ENCODE measurements at regions not wholly inside any gene's neighbourhood (a gene's known extent, or its start where the extent isn't known, plus 50 kb on each side); places are given as distances from the start of the nearest gene placed in this dataset.

DNA sequence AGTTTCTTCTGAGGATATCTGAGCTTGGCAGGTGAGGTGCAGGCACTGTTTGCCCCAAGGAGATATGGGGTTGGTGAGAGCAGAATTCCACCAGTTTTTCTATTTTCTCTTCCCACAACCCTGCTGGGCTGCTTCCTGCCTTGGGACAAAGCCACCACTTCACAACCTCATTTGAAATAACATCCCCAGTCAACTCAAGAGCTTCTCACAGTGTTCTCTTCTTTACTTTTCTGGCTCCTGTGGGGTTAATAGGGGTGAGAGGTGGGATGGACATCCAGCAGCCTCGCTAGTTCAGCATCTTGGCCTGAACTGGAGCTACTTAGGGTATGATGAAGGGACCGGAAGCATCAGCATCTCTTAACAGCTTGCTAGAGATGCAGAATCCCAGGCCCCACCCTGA, 106.3 kb downstream of the SLC4A3 start:
- H2AFZ ChIP-seq (ENCODE audit: low read length), result peak overlapping the region; percentile 63
- H3K9ac ChIP-seq (ENCODE audit: low read depth, low read length, poor library complexity), result no peak overlapping the region
- no peak overlapping the region for H3K4ac ChIP-seq (ENCODE audit: low read length)
- no peak overlapping the region for H3K18ac ChIP-seq (ENCODE audit: low read length)
- no peak overlapping the region for H3K4me3 ChIP-seq (ENCODE audit: low read length in 2 of 2)
- peaks cover 0 to 8% of the 10 kb centered on the region in 2 donors for H3K4me1 ChIP-seq (ENCODE audit: control insufficient read depth in 2 of 2, insufficient read depth in 1 of 2, low read depth in 1 of 2, low read length in 2 of 2)
- no peak overlapping the region for H2AK5ac ChIP-seq (ENCODE audit: low read depth, low read length)
- no peak overlapping the region for H3K27ac ChIP-seq (replicated peaks; ENCODE audit: low read length)
- H2BK120ac ChIP-seq (ENCODE audit: low read depth, low read length), result peak overlapping the region; percentile 23
- no peaks in the 10 kb centered on the region for H3K27me3 ChIP-seq (ENCODE audit: control insufficient read depth in 3 of 3, insufficient read depth in 3 of 3, low read depth in 1 of 3, low read length in 3 of 3)
- no peak overlapping the region for H3K14ac ChIP-seq (ENCODE audit: low read length)
- H2BK12ac ChIP-seq (ENCODE audit: low read length), result no peak overlapping the region
- no peaks in the 10 kb centered on the region for H3K36me3 ChIP-seq (replicated peaks in 1 of 2; ENCODE audit: control insufficient read depth in 2 of 2, insufficient read depth in 2 of 2, low read length in 2 of 2)
- peak overlapping the region; percentile 25 for H2BK15ac ChIP-seq (ENCODE audit: low read length)
- no CpG with 5 or more reads among the region's 2 CpGs for WGBS, 2 donors (ENCODE audit: extremely low coverage in 2 of 2, insufficient read length in 2 of 2, insufficient replicate concordance in 1 of 2)
- no peak overlapping the region for H4K8ac ChIP-seq (ENCODE audit: low read depth, low read length)
- H2BK5ac ChIP-seq (ENCODE audit: low read length), result no peak overlapping the region
- no peak overlapping the region for H3K4me2 ChIP-seq (ENCODE audit: insufficient read depth, low read length, poor library complexity, severe bottlenecking)
- H3K9me3 ChIP-seq (replicated peaks in 1 of 2; ENCODE audit: control insufficient read depth in 2 of 2, insufficient read depth in 1 of 2, low read depth in 1 of 2, low read length in 2 of 2), result no peaks in the 10 kb centered on the region
- H4K91ac ChIP-seq (ENCODE audit: low read depth, low read length, poor library complexity), result no peak overlapping the region
- no peak overlapping the region for H3K23ac ChIP-seq (ENCODE audit: low read depth, low read length, poor library complexity)
- H3K79me1 ChIP-seq (ENCODE audit: low read depth, low read length), result no peaks in the 10 kb centered on the region
- no peak for DNase-seq (ENCODE audit: low spot score)

GRCh38 chr2:219736209-219736608, 108.8 kb downstream of the SLC4A3 start:
- Histone ChIP-seq H3K4me2 (ENCODE audit: insufficient read depth, low read length, poor library complexity, severe bottlenecking) (no peak overlapping the region), H3K14ac (ENCODE audit: low read length) (no peak overlapping the region), H3K27me3 (ENCODE audit: control insufficient read depth in 3 of 3, insufficient read depth in 3 of 3, low read depth in 1 of 3, low read length in 3 of 3) (no peaks in the 10 kb centered on the region), H2BK15ac (ENCODE audit: low read length) (no peak overlapping the region), H3K4me3 (ENCODE audit: low read length in 2 of 2) (no peak overlapping the region), H3K79me1 (ENCODE audit: low read depth, low read length) (no peaks in the 10 kb centered on the region), H3K9me3 (replicated peaks in 1 of 2; ENCODE audit: control insufficient read depth in 2 of 2, insufficient read depth in 1 of 2, low read depth in 1 of 2, low read length in 2 of 2) (no peaks in the 10 kb centered on the region), H2BK5ac (ENCODE audit: low read length) (no peak overlapping the region), H4K8ac (ENCODE audit: low read depth, low read length) (no peak overlapping the region), H3K4me1 (ENCODE audit: control insufficient read depth in 2 of 2, insufficient read depth in 1 of 2, low read depth in 1 of 2, low read length in 2 of 2) (peaks cover 0 to 8% of the 10 kb centered on the region in 2 donors), H3K36me3 (replicated peaks in 1 of 2; ENCODE audit: control insufficient read depth in 2 of 2, insufficient read depth in 2 of 2, low read length in 2 of 2) (no peaks in the 10 kb centered on the region), H2BK12ac (ENCODE audit: low read length) (no peak overlapping the region), H3K27ac (replicated peaks; ENCODE audit: low read length) (no peak overlapping the region), H2AK5ac (ENCODE audit: low read depth, low read length) (no peak overlapping the region), H4K91ac (ENCODE audit: low read depth, low read length, poor library complexity) (no peak overlapping the region), H2AFZ (ENCODE audit: low read length) (no peak overlapping the region), H3K23ac (ENCODE audit: low read depth, low read length, poor library complexity) (no peak overlapping the region), H2BK120ac (ENCODE audit: low read depth, low read length) (no peak overlapping the region), H3K18ac (ENCODE audit: low read length) (no peak overlapping the region), H3K4ac (ENCODE audit: low read length) (no peak overlapping the region), H3K9ac (ENCODE audit: low read depth, low read length, poor library complexity) (no peak overlapping the region)
- peak; percentile 64 for DNase-seq (ENCODE audit: low spot score)
- no CpG with 5 or more reads among the region's 3 CpGs for WGBS, 2 donors (ENCODE audit: extremely low coverage in 2 of 2, insufficient read length in 2 of 2, insufficient replicate concordance in 1 of 2)

DNA sequence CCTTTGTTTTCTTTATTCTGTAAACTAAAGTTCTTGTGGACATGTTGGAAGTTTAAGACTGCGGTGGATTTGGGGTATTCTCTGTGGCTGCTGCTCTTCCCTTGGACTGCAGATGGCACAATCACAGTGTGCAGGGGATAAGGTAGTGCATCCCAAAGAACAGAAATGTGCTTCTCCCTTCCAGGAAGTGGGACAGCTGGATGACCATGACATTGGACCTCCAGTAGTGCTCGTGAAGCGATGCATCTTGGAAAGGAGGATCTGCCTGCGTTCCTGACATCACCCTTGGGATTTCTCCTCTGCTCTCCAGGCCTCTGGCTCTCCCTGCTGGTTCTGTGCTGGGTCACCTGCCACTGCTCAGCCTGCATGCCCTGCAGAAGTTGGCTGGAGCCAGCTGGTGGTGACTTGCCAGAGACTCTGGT, 109.9 kb downstream of the SLC4A3 start:
- no peak overlapping the region for H2BK120ac ChIP-seq (ENCODE audit: low read depth, low read length)
- H3K9ac ChIP-seq (ENCODE audit: low read depth, low read length, poor library complexity), result no peak overlapping the region
- no peaks in the 10 kb centered on the region for H3K79me1 ChIP-seq (ENCODE audit: low read depth, low read length)
- no peak overlapping the region for H2AFZ ChIP-seq (ENCODE audit: low read length)
- no peak overlapping the region for H3K4me2 ChIP-seq (ENCODE audit: insufficient read depth, low read length, poor library complexity, severe bottlenecking)
- H3K4me1 ChIP-seq (ENCODE audit: control insufficient read depth in 2 of 2, insufficient read depth in 1 of 2, low read depth in 1 of 2, low read length in 2 of 2), result peaks cover 0 to 8% of the 10 kb centered on the region in 2 donors
- H2BK12ac ChIP-seq (ENCODE audit: low read length), result no peak overlapping the region
- H2AK5ac ChIP-seq (ENCODE audit: low read depth, low read length), result no peak overlapping the region
- no peak overlapping the region for H3K14ac ChIP-seq (ENCODE audit: low read length)
- no peak overlapping the region for H3K27ac ChIP-seq (replicated peaks; ENCODE audit: low read length)
- no peak overlapping the region for H4K91ac ChIP-seq (ENCODE audit: low read depth, low read length, poor library complexity)
- no peak overlapping the region for H3K23ac ChIP-seq (ENCODE audit: low read depth, low read length, poor library complexity)
- no peak overlapping the region for H3K18ac ChIP-seq (ENCODE audit: low read length)
- no peak overlapping the region for H3K4me3 ChIP-seq (ENCODE audit: low read length in 2 of 2)
- H3K27me3 ChIP-seq (ENCODE audit: control insufficient read depth in 3 of 3, insufficient read depth in 3 of 3, low read depth in 1 of 3, low read length in 3 of 3), result no peaks in the 10 kb centered on the region
- H3K4ac ChIP-seq (ENCODE audit: low read length), result no peak overlapping the region
- DNase-seq (ENCODE audit: low spot score), result no peak
- H2BK15ac ChIP-seq (ENCODE audit: low read length), result no peak overlapping the region
- H3K9me3 ChIP-seq (replicated peaks in 1 of 2; ENCODE audit: control insufficient read depth in 2 of 2, insufficient read depth in 1 of 2, low read depth in 1 of 2, low read length in 2 of 2), result no peaks in the 10 kb centered on the region
- WGBS, 2 donors (ENCODE audit: extremely low coverage in 2 of 2, insufficient read length in 2 of 2, insufficient replicate concordance in 1 of 2), result no CpG with 5 or more reads among the region's 4 CpGs
- no peak overlapping the region for H4K8ac ChIP-seq (ENCODE audit: low read depth, low read length)
- no peaks in the 10 kb centered on the region for H3K36me3 ChIP-seq (replicated peaks in 1 of 2; ENCODE audit: control insufficient read depth in 2 of 2, insufficient read depth in 2 of 2, low read length in 2 of 2)
- no peak overlapping the region for H2BK5ac ChIP-seq (ENCODE audit: low read length)

- Histone ChIP-seq H3K18ac (ENCODE audit: low read length) (no peak overlapping the region), H4K8ac (ENCODE audit: low read depth, low read length) (no peak overlapping the region)
- WGBS, 2 donors (ENCODE audit: extremely low coverage in 2 of 2, insufficient read length in 2 of 2, insufficient replicate concordance in 1 of 2), result no CpG with 5 or more reads among the region's 4 CpGs
Observed at GRCh38 chr2:219739066-219739465, 111.6 kb downstream of the SLC4A3 start.

More at GRCh38 chr2:219739066-219739465, 111.6 kb downstream of the SLC4A3 start:
- no peak overlapping the region for H3K9ac ChIP-seq (ENCODE audit: low read depth, low read length, poor library complexity)
- no peak overlapping the region for H2BK120ac ChIP-seq (ENCODE audit: low read depth, low read length)
- no peaks in the 10 kb centered on the region for H3K36me3 ChIP-seq (replicated peaks in 1 of 2; ENCODE audit: control insufficient read depth in 2 of 2, insufficient read depth in 2 of 2, low read length in 2 of 2)
- H3K27me3 ChIP-seq (ENCODE audit: control insufficient read depth in 3 of 3, insufficient read depth in 3 of 3, low read depth in 1 of 3, low read length in 3 of 3), result peaks cover 0 to 5% (median 0%) of the 10 kb centered on the region in 3 experiments
- no peaks in the 10 kb centered on the region for H3K79me1 ChIP-seq (ENCODE audit: low read depth, low read length)
- H3K4me1 ChIP-seq (ENCODE audit: control insufficient read depth in 2 of 2, insufficient read depth in 1 of 2, low read depth in 1 of 2, low read length in 2 of 2), result no peaks in the 10 kb centered on the region
- no peak overlapping the region for H3K14ac ChIP-seq (ENCODE audit: low read length)
- H2AFZ ChIP-seq (ENCODE audit: low read length), result no peak overlapping the region
- DNase-seq (ENCODE audit: low spot score), result no peak
- no peak overlapping the region for H3K4me3 ChIP-seq (ENCODE audit: low read length in 2 of 2)
- H2AK5ac ChIP-seq (ENCODE audit: low read depth, low read length), result no peak overlapping the region
- H3K4ac ChIP-seq (ENCODE audit: low read length), result no peak overlapping the region
- no peaks in the 10 kb centered on the region for H3K9me3 ChIP-seq (replicated peaks in 1 of 2; ENCODE audit: control insufficient read depth in 2 of 2, insufficient read depth in 1 of 2, low read depth in 1 of 2, low read length in 2 of 2)
- no peak overlapping the region for H2BK12ac ChIP-seq (ENCODE audit: low read length)
- H4K91ac ChIP-seq (ENCODE audit: low read depth, low read length, poor library complexity), result no peak overlapping the region
- no peak overlapping the region for H3K23ac ChIP-seq (ENCODE audit: low read depth, low read length, poor library complexity)
- no peak overlapping the region for H2BK15ac ChIP-seq (ENCODE audit: low read length)
- no peak overlapping the region for H2BK5ac ChIP-seq (ENCODE audit: low read length)
- H3K27ac ChIP-seq (replicated peaks; ENCODE audit: low read length), result no peak overlapping the region
- no peak overlapping the region for H3K4me2 ChIP-seq (ENCODE audit: insufficient read depth, low read length, poor library complexity, severe bottlenecking)

Data from neuronal stem cell (in vitro differentiated cells).